ENCODE measurements at regions not wholly inside any gene's neighbourhood (a gene's known extent, or its start where the extent isn't known, plus 50 kb on each side); places are given as distances from the start of the nearest gene placed in this dataset.
"Not testable (repeated sequence)": the region's sequence is repeated elsewhere in the genome, so short reads cannot be mapped to it uniquely, and the experiment has no call there.

- DNase-seq (ENCODE audit: low read depth) = no peak
- H3K4me3 ChIP-seq (ENCODE audit: low read depth, low read length) = no peak overlapping the region
- TF ChIP-seq CTCF (IDR thresholded peaks at IDR 0.05; ENCODE audit: control insufficient read depth, extremely low read depth, insufficient read depth) = no peak
These were observed 1088.4 kb downstream of the OTOL1 start for GRCh38 chr3:162584986-162585385.

GRCh38 chr3:162586591-162586990 lies 1090.0 kb downstream of the OTOL1 start:
- no peak for DNase-seq (ENCODE audit: low read depth)
- TF ChIP-seq CTCF (IDR thresholded peaks at IDR 0.05; ENCODE audit: control insufficient read depth, extremely low read depth, insufficient read depth) = no peak
- no peak overlapping the region for H3K4me3 ChIP-seq (ENCODE audit: low read depth, low read length)

- TF ChIP-seq CTCF (IDR thresholded peaks at IDR 0.05; ENCODE audit: control insufficient read depth, extremely low read depth, insufficient read depth) = no peak
These were observed 1100.6 kb downstream of the OTOL1 start for GRCh38 chr3:162597226-162597625.

GRCh38 chr3:162598500-162598899 lies 1101.9 kb downstream of the OTOL1 start:
- DNase-seq (ENCODE audit: low read depth) = not testable (repeated sequence)

More at GRCh38 chr3:162597226-162597625, 1100.6 kb downstream of the OTOL1 start:
- DNase-seq (ENCODE audit: low read depth) = no peak
- no peak overlapping the region for H3K4me3 ChIP-seq (ENCODE audit: low read depth, low read length)

GRCh38 chr3:162599742-162600141 lies 1103.1 kb downstream of the OTOL1 start:
- not testable (repeated sequence) for DNase-seq (ENCODE audit: low read depth); H3K4me3 ChIP-seq (ENCODE audit: low read depth, low read length)

More at GRCh38 chr3:162598500-162598899, 1101.9 kb downstream of the OTOL1 start:
- not testable (repeated sequence) for H3K4me3 ChIP-seq (ENCODE audit: low read depth, low read length)

- no peak overlapping the region for H3K4me3 ChIP-seq (ENCODE audit: low read depth, low read length)
- DNase-seq (ENCODE audit: low read depth) = no peak
- no peak for TF ChIP-seq CTCF (IDR thresholded peaks at IDR 0.05; ENCODE audit: control insufficient read depth, extremely low read depth, insufficient read depth)
These were observed 1104.6 kb downstream of the OTOL1 start for GRCh38 chr3:162601101-162601670.

- no peak for DNase-seq (ENCODE audit: low read depth)
- H3K4me3 ChIP-seq (ENCODE audit: low read depth, low read length) = no peak overlapping the region
- TF ChIP-seq CTCF (IDR thresholded peaks at IDR 0.05; ENCODE audit: control insufficient read depth, extremely low read depth, insufficient read depth) = no peak
These were observed 1106.0 kb downstream of the OTOL1 start for GRCh38 chr3:162602619-162603018.

- no peak overlapping the region for H3K4me3 ChIP-seq (ENCODE audit: low read depth, low read length)
- DNase-seq (ENCODE audit: low read depth) = no peak
- no peak for TF ChIP-seq CTCF (IDR thresholded peaks at IDR 0.05; ENCODE audit: control insufficient read depth, extremely low read depth, insufficient read depth)
These were observed 1109.1 kb downstream of the OTOL1 start for GRCh38 chr3:162605651-162606204.

All from LNCaP clone FGC (cell line).